ENCODE measurements at regions not wholly inside any gene's neighbourhood (a gene's known extent, or its start where the extent isn't known, plus 50 kb on each side); places are given as distances from the start of the nearest gene placed in this dataset.

DNA sequence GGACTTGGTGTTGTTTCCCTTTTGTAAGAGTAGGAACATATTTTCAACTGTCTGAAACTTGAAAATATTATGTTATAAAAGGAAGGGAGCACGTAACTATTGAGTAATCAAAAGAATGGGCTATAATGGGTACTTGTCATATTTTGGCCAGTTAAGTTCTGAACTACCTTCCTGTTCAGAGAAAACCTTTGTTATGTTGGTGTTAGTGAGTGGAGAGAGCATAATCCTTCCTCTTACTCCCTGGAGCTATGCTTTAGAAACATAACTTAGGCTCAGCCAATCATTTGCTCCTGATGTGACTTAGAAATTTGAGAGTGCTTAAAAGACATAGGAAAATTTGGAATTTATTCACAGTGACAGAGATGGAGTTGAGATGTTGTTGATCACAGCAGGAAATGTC, 482.5 kb upstream of the SPRY2 start (continued):
- TF ChIP-seq, protein P1, sequence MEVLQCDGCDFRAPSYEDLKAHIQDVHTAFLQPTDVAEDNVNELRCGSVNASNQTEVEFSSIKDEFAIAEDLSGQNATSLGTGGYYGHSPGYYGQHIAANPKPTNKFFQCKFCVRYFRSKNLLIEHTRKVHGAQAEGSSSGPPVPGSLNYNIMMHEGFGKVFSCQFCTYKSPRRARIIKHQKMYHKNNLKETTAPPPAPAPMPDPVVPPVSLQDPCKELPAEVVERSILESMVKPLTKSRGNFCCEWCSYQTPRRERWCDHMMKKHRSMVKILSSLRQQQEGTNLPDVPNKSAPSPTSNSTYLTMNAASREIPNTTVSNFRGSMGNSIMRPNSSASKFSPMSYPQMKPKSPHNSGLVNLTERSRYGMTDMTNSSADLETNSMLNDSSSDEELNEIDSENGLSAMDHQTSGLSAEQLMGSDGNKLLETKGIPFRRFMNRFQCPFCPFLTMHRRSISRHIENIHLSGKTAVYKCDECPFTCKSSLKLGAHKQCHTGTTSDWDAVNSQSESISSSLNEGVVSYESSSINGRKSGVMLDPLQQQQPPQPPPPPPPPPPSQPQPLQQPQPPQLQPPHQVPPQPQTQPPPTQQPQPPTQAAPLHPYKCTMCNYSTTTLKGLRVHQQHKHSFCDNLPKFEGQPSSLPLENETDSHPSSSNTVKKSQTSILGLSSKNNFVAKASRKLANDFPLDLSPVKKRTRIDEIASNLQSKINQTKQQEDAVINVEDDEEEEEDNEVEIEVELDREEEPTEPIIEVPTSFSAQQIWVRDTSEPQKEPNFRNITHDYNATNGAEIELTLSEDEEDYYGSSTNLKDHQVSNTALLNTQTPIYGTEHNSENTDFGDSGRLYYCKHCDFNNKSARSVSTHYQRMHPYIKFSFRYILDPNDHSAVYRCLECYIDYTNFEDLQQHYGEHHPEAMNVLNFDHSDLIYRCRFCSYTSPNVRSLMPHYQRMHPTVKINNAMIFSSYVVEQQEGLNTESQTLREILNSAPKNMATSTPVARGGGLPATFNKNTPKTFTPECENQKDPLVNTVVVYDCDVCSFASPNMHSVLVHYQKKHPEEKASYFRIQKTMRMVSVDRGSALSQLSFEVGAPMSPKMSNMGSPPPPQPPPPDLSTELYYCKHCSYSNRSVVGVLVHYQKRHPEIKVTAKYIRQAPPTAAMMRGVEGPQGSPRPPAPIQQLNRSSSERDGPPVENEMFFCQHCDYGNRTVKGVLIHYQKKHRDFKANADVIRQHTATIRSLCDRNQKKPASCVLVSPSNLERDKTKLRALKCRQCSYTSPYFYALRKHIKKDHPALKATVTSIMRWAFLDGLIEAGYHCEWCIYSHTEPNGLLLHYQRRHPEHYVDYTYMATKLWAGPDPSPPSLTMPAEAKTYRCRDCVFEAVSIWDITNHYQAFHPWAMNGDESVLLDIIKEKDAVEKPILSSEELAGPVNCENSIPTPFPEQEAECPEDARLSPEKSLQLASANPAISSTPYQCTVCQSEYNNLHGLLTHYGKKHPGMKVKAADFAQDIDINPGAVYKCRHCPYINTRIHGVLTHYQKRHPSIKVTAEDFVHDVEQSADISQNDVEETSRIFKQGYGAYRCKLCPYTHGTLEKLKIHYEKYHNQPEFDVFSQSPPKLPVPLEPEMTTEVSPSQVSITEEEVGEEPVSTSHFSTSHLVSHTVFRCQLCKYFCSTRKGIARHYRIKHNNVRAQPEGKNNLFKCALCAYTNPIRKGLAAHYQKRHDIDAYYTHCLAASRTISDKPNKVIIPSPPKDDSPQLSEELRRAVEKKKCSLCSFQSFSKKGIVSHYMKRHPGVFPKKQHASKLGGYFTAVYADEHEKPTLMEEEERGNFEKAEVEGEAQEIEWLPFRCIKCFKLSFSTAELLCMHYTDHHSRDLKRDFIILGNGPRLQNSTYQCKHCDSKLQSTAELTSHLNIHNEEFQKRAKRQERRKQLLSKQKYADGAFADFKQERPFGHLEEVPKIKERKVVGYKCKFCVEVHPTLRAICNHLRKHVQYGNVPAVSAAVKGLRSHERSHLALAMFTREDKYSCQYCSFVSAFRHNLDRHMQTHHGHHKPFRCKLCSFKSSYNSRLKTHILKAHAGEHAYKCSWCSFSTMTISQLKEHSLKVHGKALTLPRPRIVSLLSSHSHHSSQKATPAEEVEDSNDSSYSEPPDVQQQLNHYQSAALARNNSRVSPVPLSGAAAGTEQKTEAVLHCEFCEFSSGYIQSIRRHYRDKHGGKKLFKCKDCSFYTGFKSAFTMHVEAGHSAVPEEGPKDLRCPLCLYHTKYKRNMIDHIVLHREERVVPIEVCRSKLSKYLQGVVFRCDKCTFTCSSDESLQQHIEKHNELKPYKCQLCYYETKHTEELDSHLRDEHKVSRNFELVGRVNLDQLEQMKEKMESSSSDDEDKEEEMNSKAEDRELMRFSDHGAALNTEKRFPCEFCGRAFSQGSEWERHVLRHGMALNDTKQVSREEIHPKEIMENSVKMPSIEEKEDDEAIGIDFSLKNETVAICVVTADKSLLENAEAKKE (CRISPR knock-in tag; IDR thresholded peaks at IDR 0.05) = no peak
- TF ChIP-seq ZNF331 (CRISPR knock-in tag; IDR thresholded peaks at IDR 0.05; ENCODE audit: low read depth) = no peak

DNA sequence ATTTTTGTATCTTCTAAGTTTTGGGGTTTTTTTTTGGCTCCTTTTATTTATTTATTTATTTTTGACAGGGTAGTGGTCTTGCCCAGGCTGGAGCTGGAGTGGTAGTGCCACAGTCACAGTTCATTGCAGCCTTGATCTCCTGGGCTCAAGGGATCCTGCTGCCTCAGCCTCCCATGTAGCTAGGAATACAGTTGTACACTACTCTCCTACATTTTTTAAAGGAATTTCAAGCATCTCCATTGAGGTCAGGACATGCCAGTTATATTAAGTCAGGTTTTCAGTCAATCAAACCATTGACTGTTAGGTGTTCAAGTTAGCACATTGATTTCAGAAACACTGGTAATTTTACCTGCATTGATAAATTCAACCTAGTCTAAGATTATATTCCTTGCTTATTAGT, 480.5 kb upstream of the SPRY2 start:
- no peaks in the 10 kb centered on the region for H3K27me3 ChIP-seq (ENCODE audit: insufficient read depth)
- no peak for ATAC-seq
- no peak for DNase-seq (ENCODE audit: low spot score)
- no peak overlapping the region for H2AFZ ChIP-seq
- H3K9me2 ChIP-seq (ENCODE audit: insufficient read depth) = no peaks in the 10 kb centered on the region
- H3K4me1 ChIP-seq (ENCODE audit: insufficient read depth) = no peaks in the 10 kb centered on the region
- H3K36me3 ChIP-seq (ENCODE audit: insufficient read depth) = 0 out of 2 replicates have a peak, but pooled peaks cover 3% of the 10 kb centered on the region
- H4K20me1 ChIP-seq (replicated peaks; ENCODE audit: insufficient read depth) = no peaks in the 10 kb centered on the region
- no peaks in the 10 kb centered on the region for H3K27me3 Mint-ChIP-seq (ENCODE audit: insufficient read depth, low read depth, poor library complexity)
- peaks cover 13% of the 10 kb centered on the region; the same call in 2 of the 3 replicates for H3K9me3 Mint-ChIP-seq
- no peaks in the 10 kb centered on the region for H3F3A ChIP-seq (replicated peaks; ENCODE audit: low read depth)
- no peak overlapping the region for H3K27ac Mint-ChIP-seq
- H3K4me1 Mint-ChIP-seq = peaks cover 4% of the 10 kb centered on the region; the same call in 1 of the 3 replicates
- H3K4me3 ChIP-seq = no peak overlapping the region
- H3K27ac ChIP-seq (ENCODE audit: low read depth) = no peak overlapping the region
- H3K79me2 ChIP-seq (replicated peaks; ENCODE audit: insufficient read depth) = no peaks in the 10 kb centered on the region
- H3K4me3 Mint-ChIP-seq = no peak overlapping the region
- H3K4me2 ChIP-seq = no peak overlapping the region
- peaks cover 8% of the 10 kb centered on the region; the same call in 1 of the 3 replicates for H3K36me3 Mint-ChIP-seq (ENCODE audit: low read depth)
- no peak for TF ChIP-seq EZH2phosphoT487 (IDR thresholded peaks at IDR 0.05; ENCODE audit: unreplicated experiment)
- TF ChIP-seq JUNB (IDR thresholded peaks at IDR 0.05; ENCODE audit: unreplicated experiment) = no peak
- TF ChIP-seq NANOG (IDR thresholded peaks at IDR 0.05; ENCODE audit: borderline replicate concordance) = no peak
- TF ChIP-seq ZNF114 (CRISPR knock-in tag; IDR thresholded peaks at IDR 0.05) = no peak
- TF ChIP-seq, protein P1 (CRISPR knock-in tag; IDR thresholded peaks at IDR 0.05) = no peak
- TF ChIP-seq EZH2 (IDR thresholded peaks at IDR 0.05; ENCODE audit: low read depth, unreplicated experiment) = no peak
- no peak for TF ChIP-seq ZNF331 (CRISPR knock-in tag; IDR thresholded peaks at IDR 0.05; ENCODE audit: low read depth)
